Suprapubic skin (tissue), 4 donors: ENCODE measurements at regions not wholly inside any gene's neighbourhood (a gene's known extent, or its start where the extent isn't known, plus 50 kb on each side); places are given as distances from the start of the nearest gene placed in this dataset.

ENCODE experiments used
- POLR2A ChIP-seq, 2 donors: fragments of 450-650 bp; IDR thresholded peaks; one replicate each; pipeline ENCODE4 v1.6.1; 2017; ENCODE audit warnings: antibody characterized with exemption in 2 of 2, mild to moderate bottlenecking in 2 of 2, moderate library complexity in 2 of 2
- POLR2AphosphoS5 ChIP-seq, 3 donors: sonication (generic); formaldehyde crosslinking; IDR thresholded peaks; one replicate each; pipeline ENCODE4 v1.6.1; 2017; ENCODE audit warnings: antibody characterized with exemption in 3 of 3
- TF ChIP-seq, protein P1 (sequence below), 2 donors: fragments of 200-600 bp in 1 of 2; fragments of 450-650 bp in 1 of 2; sonication (generic) in 1 of 2; IDR thresholded peaks; one replicate each; pipeline ENCODE4 v1.5.1; 2016 to 2019; ENCODE audit warnings: antibody characterized with exemption in 2 of 2, mild to moderate bottlenecking in 1 of 2, moderate library complexity in 1 of 2

DNA sequence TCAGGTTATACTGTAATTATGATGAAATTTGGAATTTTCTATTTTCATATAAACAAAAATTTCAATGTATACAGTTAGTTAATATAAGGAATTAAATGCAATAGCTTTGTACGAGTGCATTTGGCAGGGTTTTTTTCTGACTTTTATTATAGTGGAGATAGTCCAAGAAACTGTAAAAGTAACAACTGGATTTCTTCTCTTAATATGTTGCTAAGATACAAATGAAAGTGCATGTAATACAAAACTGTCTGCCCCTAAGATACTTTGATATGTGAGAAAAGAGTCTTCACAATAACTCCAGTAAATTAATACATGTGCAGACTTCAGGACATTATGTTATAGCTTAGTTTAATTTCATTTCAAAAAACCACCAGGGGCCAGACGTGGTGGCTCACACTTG lies 721.4 kb downstream of the CBLN4 start:
- TF ChIP-seq, protein P1, sequence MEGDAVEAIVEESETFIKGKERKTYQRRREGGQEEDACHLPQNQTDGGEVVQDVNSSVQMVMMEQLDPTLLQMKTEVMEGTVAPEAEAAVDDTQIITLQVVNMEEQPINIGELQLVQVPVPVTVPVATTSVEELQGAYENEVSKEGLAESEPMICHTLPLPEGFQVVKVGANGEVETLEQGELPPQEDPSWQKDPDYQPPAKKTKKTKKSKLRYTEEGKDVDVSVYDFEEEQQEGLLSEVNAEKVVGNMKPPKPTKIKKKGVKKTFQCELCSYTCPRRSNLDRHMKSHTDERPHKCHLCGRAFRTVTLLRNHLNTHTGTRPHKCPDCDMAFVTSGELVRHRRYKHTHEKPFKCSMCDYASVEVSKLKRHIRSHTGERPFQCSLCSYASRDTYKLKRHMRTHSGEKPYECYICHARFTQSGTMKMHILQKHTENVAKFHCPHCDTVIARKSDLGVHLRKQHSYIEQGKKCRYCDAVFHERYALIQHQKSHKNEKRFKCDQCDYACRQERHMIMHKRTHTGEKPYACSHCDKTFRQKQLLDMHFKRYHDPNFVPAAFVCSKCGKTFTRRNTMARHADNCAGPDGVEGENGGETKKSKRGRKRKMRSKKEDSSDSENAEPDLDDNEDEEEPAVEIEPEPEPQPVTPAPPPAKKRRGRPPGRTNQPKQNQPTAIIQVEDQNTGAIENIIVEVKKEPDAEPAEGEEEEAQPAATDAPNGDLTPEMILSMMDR (IDR thresholded peaks at IDR 0.05), result no peak
- TF ChIP-seq POLR2AphosphoS5 (IDR thresholded peaks at IDR 0.05) (no peak), POLR2A (IDR thresholded peaks at IDR 0.05) (no peak)
